ENCODE measurements at regions not wholly inside any gene's neighbourhood (a gene's known extent, or its start where the extent isn't known, plus 50 kb on each side); places are given as distances from the start of the nearest gene placed in this dataset.

- no peak for DNase-seq (ENCODE audit: low spot score)
Observed at GRCh38 chr9:87156247-87156646, 208.9 kb upstream of the GAS1 start.

GRCh38 chr9:87157366-87158031 lies 210.2 kb upstream of the GAS1 start:
- DNase-seq (ENCODE audit: low spot score) = no peak

GRCh38 chr9:87158765-87159164 lies 211.5 kb upstream of the GAS1 start:
- no peak for DNase-seq (ENCODE audit: low spot score)

- peak; percentile 10 for DNase-seq (ENCODE audit: low spot score)
Observed at GRCh38 chr9:87160148-87161102, 213.1 kb upstream of the GAS1 start.

GRCh38 chr9:87167161-87167560 lies 219.9 kb upstream of the GAS1 start:
- no peak for DNase-seq (ENCODE audit: low spot score)

GRCh38 chr9:87167582-87167981 lies 220.3 kb upstream of the GAS1 start:
- no peak for DNase-seq (ENCODE audit: low spot score)

GRCh38 chr9:87178302-87178701 lies 231.0 kb upstream of the GAS1 start:
- no peak for DNase-seq (ENCODE audit: low spot score)

- DNase-seq (ENCODE audit: low spot score) = no peak
Observed at GRCh38 chr9:87179553-87180340, 232.4 kb upstream of the GAS1 start.

- DNase-seq (ENCODE audit: low spot score) = no peak
Observed at GRCh38 chr9:87180361-87180760, 233.1 kb upstream of the GAS1 start.

GRCh38 chr9:87180841-87181240 lies 233.5 kb upstream of the GAS1 start:
- no peak for DNase-seq (ENCODE audit: low spot score)

GRCh38 chr9:87181670-87182069 lies 234.4 kb upstream of the GAS1 start:
- no peak for DNase-seq (ENCODE audit: low spot score)

GRCh38 chr9:87184956-87185642 lies 237.8 kb upstream of the GAS1 start:
- no peak for DNase-seq (ENCODE audit: low spot score)

- no peak for DNase-seq (ENCODE audit: low spot score)
Observed at GRCh38 chr9:87187656-87188055, 240.3 kb upstream of the GAS1 start.

- DNase-seq (ENCODE audit: low spot score) = no peak
Observed at GRCh38 chr9:87189006-87189405, 241.7 kb upstream of the GAS1 start.

GRCh38 chr9:87193151-87193550 lies 245.8 kb upstream of the GAS1 start:
- DNase-seq (ENCODE audit: low spot score) = no peak

GRCh38 chr9:87193925-87194868 lies 246.9 kb upstream of the GAS1 start:
- DNase-seq (ENCODE audit: low spot score) = no peak

- DNase-seq (ENCODE audit: low spot score) = no peak
Observed at GRCh38 chr9:87195306-87195705, 248.0 kb upstream of the GAS1 start.

- no peak for DNase-seq (ENCODE audit: low spot score)
Observed at GRCh38 chr9:87197349-87198130, 250.2 kb upstream of the GAS1 start.

GRCh38 chr9:87198716-87199115 lies 251.4 kb upstream of the GAS1 start:
- no peak for DNase-seq (ENCODE audit: low spot score)

GRCh38 chr9:87199278-87199677 lies 252.0 kb upstream of the GAS1 start:
- DNase-seq (ENCODE audit: low spot score) = no peak
